ENCODE measurements at regions not wholly inside any gene's neighbourhood (a gene's known extent, or its start where the extent isn't known, plus 50 kb on each side); places are given as distances from the start of the nearest gene placed in this dataset.

DNA sequence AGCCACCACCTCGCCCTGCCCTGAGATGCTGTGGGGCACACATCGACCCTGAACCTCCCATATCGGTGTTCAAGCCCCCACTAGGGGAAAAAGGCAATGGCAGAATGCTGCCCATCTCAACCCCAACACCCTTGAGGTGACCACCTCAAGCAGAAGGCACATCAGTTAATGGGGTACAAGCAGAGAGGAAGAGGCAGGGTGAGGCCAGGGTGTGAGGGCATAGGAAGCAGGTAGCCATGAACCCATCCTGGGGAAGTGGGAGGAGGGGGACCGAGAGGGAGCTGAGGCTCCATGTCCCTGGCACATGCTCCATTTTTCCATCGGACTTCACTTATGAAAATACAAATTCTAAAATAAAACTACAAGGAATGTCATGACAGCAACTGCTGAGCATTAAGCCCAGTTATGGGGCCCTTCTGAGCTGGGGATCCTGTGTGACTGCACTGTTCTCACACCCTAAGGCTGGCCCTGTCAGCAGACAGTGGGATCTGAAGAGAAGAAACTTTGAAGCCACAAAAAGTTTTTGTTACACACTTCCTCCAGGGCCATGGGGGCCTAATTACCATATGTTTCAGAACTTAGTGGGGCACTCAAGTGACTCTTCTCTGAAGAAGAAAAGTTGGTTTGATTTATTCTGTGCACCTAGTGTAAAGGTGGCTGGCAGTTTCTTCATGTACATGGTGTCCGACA lies 68.2 kb upstream of the FAM241A start:
- Histone ChIP-seq H3K4me3 (ENCODE audit: low read length) (no peak overlapping the region), H2AFZ (ENCODE audit: low read depth, low read length) (no peak overlapping the region), H3K27me3 (ENCODE audit: insufficient read depth, low read depth, low read length) (no peaks in the 10 kb centered on the region), H3K9me2 (ENCODE audit: insufficient read depth, low read length) (no peaks in the 10 kb centered on the region), H4K20me1 (ENCODE audit: insufficient read depth) (no peaks in the 10 kb centered on the region), H3F3A (ENCODE audit: insufficient read depth, low read length, poor library complexity, severe bottlenecking) (no peaks in the 10 kb centered on the region), H3K9me3 (ENCODE audit: low read length) (no peaks in the 10 kb centered on the region), H3K79me2 (replicated peaks; ENCODE audit: insufficient read depth, low read length) (no peaks in the 10 kb centered on the region), H3K4me2 (ENCODE audit: low read length) (no peak overlapping the region), H3K9ac (ENCODE audit: low read length) (no peak overlapping the region), H3K27ac (ENCODE audit: low read length) (no peak overlapping the region), H3K36me3 (ENCODE audit: insufficient read depth, low read length) (no peaks in the 10 kb centered on the region)
- TF ChIP-seq POLR2AphosphoS5 (IDR thresholded peaks at IDR 0.05) (no peak), TAF1 (IDR thresholded peaks at IDR 0.05; ENCODE audit: low read depth) (no peak), EZH2 (IDR thresholded peaks at IDR 0.05; ENCODE audit: borderline replicate concordance, insufficient read depth, low read length, poor library complexity, severe bottlenecking) (no peak), EP300 (conservative IDR thresholded peaks at IDR 0.05; ENCODE audit: poor library complexity, severe bottlenecking) (no peak), SMC3 (conservative IDR thresholded peaks at IDR 0.05; ENCODE audit: poor library complexity) (no peak), MXI1 (conservative IDR thresholded peaks at IDR 0.05; ENCODE audit: poor library complexity, severe bottlenecking) (no peak), RAD21 (conservative IDR thresholded peaks at IDR 0.05) (no peak)
- TF ChIP-seq, protein P1, sequence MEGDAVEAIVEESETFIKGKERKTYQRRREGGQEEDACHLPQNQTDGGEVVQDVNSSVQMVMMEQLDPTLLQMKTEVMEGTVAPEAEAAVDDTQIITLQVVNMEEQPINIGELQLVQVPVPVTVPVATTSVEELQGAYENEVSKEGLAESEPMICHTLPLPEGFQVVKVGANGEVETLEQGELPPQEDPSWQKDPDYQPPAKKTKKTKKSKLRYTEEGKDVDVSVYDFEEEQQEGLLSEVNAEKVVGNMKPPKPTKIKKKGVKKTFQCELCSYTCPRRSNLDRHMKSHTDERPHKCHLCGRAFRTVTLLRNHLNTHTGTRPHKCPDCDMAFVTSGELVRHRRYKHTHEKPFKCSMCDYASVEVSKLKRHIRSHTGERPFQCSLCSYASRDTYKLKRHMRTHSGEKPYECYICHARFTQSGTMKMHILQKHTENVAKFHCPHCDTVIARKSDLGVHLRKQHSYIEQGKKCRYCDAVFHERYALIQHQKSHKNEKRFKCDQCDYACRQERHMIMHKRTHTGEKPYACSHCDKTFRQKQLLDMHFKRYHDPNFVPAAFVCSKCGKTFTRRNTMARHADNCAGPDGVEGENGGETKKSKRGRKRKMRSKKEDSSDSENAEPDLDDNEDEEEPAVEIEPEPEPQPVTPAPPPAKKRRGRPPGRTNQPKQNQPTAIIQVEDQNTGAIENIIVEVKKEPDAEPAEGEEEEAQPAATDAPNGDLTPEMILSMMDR (IDR thresholded peaks at IDR 0.05; ENCODE audit: poor library complexity, severe bottlenecking) = no peak
- TF ChIP-seq, protein P2, sequence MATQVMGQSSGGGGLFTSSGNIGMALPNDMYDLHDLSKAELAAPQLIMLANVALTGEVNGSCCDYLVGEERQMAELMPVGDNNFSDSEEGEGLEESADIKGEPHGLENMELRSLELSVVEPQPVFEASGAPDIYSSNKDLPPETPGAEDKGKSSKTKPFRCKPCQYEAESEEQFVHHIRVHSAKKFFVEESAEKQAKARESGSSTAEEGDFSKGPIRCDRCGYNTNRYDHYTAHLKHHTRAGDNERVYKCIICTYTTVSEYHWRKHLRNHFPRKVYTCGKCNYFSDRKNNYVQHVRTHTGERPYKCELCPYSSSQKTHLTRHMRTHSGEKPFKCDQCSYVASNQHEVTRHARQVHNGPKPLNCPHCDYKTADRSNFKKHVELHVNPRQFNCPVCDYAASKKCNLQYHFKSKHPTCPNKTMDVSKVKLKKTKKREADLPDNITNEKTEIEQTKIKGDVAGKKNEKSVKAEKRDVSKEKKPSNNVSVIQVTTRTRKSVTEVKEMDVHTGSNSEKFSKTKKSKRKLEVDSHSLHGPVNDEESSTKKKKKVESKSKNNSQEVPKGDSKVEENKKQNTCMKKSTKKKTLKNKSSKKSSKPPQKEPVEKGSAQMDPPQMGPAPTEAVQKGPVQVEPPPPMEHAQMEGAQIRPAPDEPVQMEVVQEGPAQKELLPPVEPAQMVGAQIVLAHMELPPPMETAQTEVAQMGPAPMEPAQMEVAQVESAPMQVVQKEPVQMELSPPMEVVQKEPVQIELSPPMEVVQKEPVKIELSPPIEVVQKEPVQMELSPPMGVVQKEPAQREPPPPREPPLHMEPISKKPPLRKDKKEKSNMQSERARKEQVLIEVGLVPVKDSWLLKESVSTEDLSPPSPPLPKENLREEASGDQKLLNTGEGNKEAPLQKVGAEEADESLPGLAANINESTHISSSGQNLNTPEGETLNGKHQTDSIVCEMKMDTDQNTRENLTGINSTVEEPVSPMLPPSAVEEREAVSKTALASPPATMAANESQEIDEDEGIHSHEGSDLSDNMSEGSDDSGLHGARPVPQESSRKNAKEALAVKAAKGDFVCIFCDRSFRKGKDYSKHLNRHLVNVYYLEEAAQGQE (IDR thresholded peaks at IDR 0.05; ENCODE audit: borderline replicate concordance) = no peak

DNA sequence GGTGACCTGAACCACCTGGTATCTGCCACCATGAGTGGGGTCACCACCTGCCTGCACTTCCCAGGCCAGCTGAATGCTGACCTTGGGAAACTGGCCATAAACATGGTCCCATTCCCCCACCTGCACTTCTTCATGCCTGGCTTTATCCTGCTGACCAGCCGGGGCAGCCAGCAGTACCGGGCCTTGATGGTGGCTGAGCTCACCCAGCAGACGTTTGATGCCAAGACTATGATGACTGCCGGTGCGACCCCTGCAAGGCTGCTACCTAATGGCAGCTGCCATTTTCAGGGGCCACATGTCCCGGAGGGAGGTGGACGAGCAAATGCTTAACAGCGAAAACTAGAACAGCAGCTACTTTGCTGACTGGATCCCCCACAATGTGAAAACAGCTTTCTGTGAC lies 67.5 kb upstream of the FAM241A start:
- H2AFZ ChIP-seq (ENCODE audit: low read depth, low read length) = no peak overlapping the region
- H3K79me2 ChIP-seq (replicated peaks; ENCODE audit: insufficient read depth, low read length) = no peaks in the 10 kb centered on the region
- no peaks in the 10 kb centered on the region for H3K36me3 ChIP-seq (ENCODE audit: insufficient read depth, low read length)
- H3K9me3 ChIP-seq (ENCODE audit: low read length) = no peaks in the 10 kb centered on the region
- H3K4me3 ChIP-seq (ENCODE audit: low read length) = no peak overlapping the region
- TF ChIP-seq SMC3 (conservative IDR thresholded peaks at IDR 0.05; ENCODE audit: poor library complexity) = no peak
- TF ChIP-seq RAD21 (conservative IDR thresholded peaks at IDR 0.05) = no peak
- no peak for TF ChIP-seq EZH2 (IDR thresholded peaks at IDR 0.05; ENCODE audit: borderline replicate concordance, insufficient read depth, low read length, poor library complexity, severe bottlenecking)
- no peak for TF ChIP-seq TAF1 (IDR thresholded peaks at IDR 0.05; ENCODE audit: low read depth)
- no peak for TF ChIP-seq MXI1 (conservative IDR thresholded peaks at IDR 0.05; ENCODE audit: poor library complexity, severe bottlenecking)
- TF ChIP-seq, protein P1 (IDR thresholded peaks at IDR 0.05; ENCODE audit: poor library complexity, severe bottlenecking) = no peak
- no peak for TF ChIP-seq EP300 (conservative IDR thresholded peaks at IDR 0.05; ENCODE audit: poor library complexity, severe bottlenecking)
- TF ChIP-seq, protein P2 (IDR thresholded peaks at IDR 0.05; ENCODE audit: borderline replicate concordance) = no peak
- TF ChIP-seq POLR2AphosphoS5 (IDR thresholded peaks at IDR 0.05) = no peak
- H3K9me2 ChIP-seq (ENCODE audit: insufficient read depth, low read length) = no peaks in the 10 kb centered on the region
- no peaks in the 10 kb centered on the region for H4K20me1 ChIP-seq (ENCODE audit: insufficient read depth)
- H3K27me3 ChIP-seq (ENCODE audit: insufficient read depth, low read depth, low read length) = no peaks in the 10 kb centered on the region
- no peak overlapping the region for H3K4me2 ChIP-seq (ENCODE audit: low read length)
- no peak overlapping the region for H3K9ac ChIP-seq (ENCODE audit: low read length)
- H3K27ac ChIP-seq (ENCODE audit: low read length) = no peak overlapping the region
- no peaks in the 10 kb centered on the region for H3F3A ChIP-seq (ENCODE audit: insufficient read depth, low read length, poor library complexity, severe bottlenecking)
